ENCODE measurements at regions not wholly inside any gene's neighbourhood (a gene's known extent, or its start where the extent isn't known, plus 50 kb on each side); places are given as distances from the start of the nearest gene placed in this dataset.
"Not testable (repeated sequence)": the region's sequence is repeated elsewhere in the genome, so short reads cannot be mapped to it uniquely, and the experiment has no call there.

- Histone ChIP-seq H3K27me3 (ENCODE audit: low read length) (no peaks in the 10 kb centered on the region), H3K9me3 (ENCODE audit: low read length) (peaks cover 72% of the 10 kb centered on the region), H3K9me2 (replicated peaks; ENCODE audit: insufficient read depth, low read length) (no peaks in the 10 kb centered on the region), H3K4me3 (ENCODE audit: low read length) (no peak overlapping the region), H2AFZ (ENCODE audit: low read length) (no peak overlapping the region), H3K4me1 (ENCODE audit: low read length) (no peaks in the 10 kb centered on the region), H3K27ac (ENCODE audit: low read length) (no peak overlapping the region), H3K9ac (ENCODE audit: low read length) (no peak overlapping the region), H3K36me3 (ENCODE audit: insufficient read depth, low read length) (no peaks in the 10 kb centered on the region), H3K4me2 (ENCODE audit: low read depth, low read length, poor library complexity, severe bottlenecking) (no peak overlapping the region), H3K79me2 (ENCODE audit: low read length) (no peaks in the 10 kb centered on the region), H4K20me1 (ENCODE audit: insufficient read depth, low read depth, low read length) (no peaks in the 10 kb centered on the region)
- DNase-seq, result no peak
Observed at GRCh38 chr11:98507208-98507607, 513.5 kb upstream of the CNTN5 start.

- Histone ChIP-seq H4K20me1 (ENCODE audit: insufficient read depth, low read depth, low read length) (no peaks in the 10 kb centered on the region), H3K9ac (ENCODE audit: low read length) (no peak overlapping the region), H3K79me2 (ENCODE audit: low read length) (no peaks in the 10 kb centered on the region), H3K9me2 (replicated peaks; ENCODE audit: insufficient read depth, low read length) (no peaks in the 10 kb centered on the region), H3K9me3 (ENCODE audit: low read length) (peaks cover 71% of the 10 kb centered on the region), H3K36me3 (ENCODE audit: insufficient read depth, low read length) (no peaks in the 10 kb centered on the region), H3K4me3 (ENCODE audit: low read length) (no peak overlapping the region), H3K4me2 (ENCODE audit: low read depth, low read length, poor library complexity, severe bottlenecking) (no peak overlapping the region), H3K4me1 (ENCODE audit: low read length) (no peaks in the 10 kb centered on the region), H3K27me3 (ENCODE audit: low read length) (no peaks in the 10 kb centered on the region), H3K27ac (ENCODE audit: low read length) (no peak overlapping the region), H2AFZ (ENCODE audit: low read length) (no peak overlapping the region)
- no peak for DNase-seq
Observed at GRCh38 chr11:98512938-98513337, 507.8 kb upstream of the CNTN5 start.

GRCh38 chr11:98531576-98531975 is 489.2 kb upstream of the CNTN5 start:
- Histone ChIP-seq H3K9ac (ENCODE audit: low read length) (no peak overlapping the region), H3K9me3 (ENCODE audit: low read length) (peaks cover 47% of the 10 kb centered on the region), H3K4me1 (ENCODE audit: low read length) (no peaks in the 10 kb centered on the region), H3K9me2 (replicated peaks; ENCODE audit: insufficient read depth, low read length) (no peaks in the 10 kb centered on the region), H3K4me2 (ENCODE audit: low read depth, low read length, poor library complexity, severe bottlenecking) (no peak overlapping the region), H3K27me3 (ENCODE audit: low read length) (no peaks in the 10 kb centered on the region), H3K79me2 (ENCODE audit: low read length) (no peaks in the 10 kb centered on the region), H3K27ac (ENCODE audit: low read length) (no peak overlapping the region), H4K20me1 (ENCODE audit: insufficient read depth, low read depth, low read length) (no peaks in the 10 kb centered on the region), H3K36me3 (ENCODE audit: insufficient read depth, low read length) (no peaks in the 10 kb centered on the region), H3K4me3 (ENCODE audit: low read length) (no peak overlapping the region), H2AFZ (ENCODE audit: low read length) (no peak overlapping the region)
- no peak for DNase-seq

DNA sequence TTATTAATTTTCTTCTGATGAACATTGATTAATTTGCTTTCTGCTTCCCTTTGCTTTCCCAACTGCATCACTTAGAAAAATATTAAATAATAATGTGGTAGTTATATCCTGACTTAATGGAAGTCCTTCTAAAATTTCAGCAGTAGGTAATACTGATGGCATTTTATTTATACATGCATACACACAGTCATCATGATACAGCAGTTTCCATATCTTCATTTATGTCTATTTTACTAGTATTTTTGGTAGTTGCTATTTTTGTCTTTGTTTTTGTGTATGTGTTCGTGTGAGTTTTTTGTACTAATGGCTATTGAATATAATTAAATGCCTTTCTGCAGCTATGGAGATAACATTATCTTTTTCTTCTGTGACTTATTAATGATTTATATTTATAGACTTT is 484.7 kb upstream of the CNTN5 start:
- Histone ChIP-seq H3K9me2 (replicated peaks; ENCODE audit: insufficient read depth, low read length) (no peaks in the 10 kb centered on the region), H4K20me1 (ENCODE audit: insufficient read depth, low read depth, low read length) (no peaks in the 10 kb centered on the region), H3K9me3 (ENCODE audit: low read length) (peaks cover 45% of the 10 kb centered on the region), H3K4me1 (ENCODE audit: low read length) (no peaks in the 10 kb centered on the region), H3K4me3 (ENCODE audit: low read length) (no peak overlapping the region), H3K79me2 (ENCODE audit: low read length) (no peaks in the 10 kb centered on the region), H3K27me3 (ENCODE audit: low read length) (no peaks in the 10 kb centered on the region), H3K27ac (ENCODE audit: low read length) (no peak overlapping the region), H2AFZ (ENCODE audit: low read length) (no peak overlapping the region), H3K36me3 (ENCODE audit: insufficient read depth, low read length) (no peaks in the 10 kb centered on the region), H3K4me2 (ENCODE audit: low read depth, low read length, poor library complexity, severe bottlenecking) (no peak overlapping the region), H3K9ac (ENCODE audit: low read length) (no peak overlapping the region)
- DNase-seq, result no peak

- H3K4me2 ChIP-seq (ENCODE audit: low read depth, low read length, poor library complexity, severe bottlenecking); H3K9me2 ChIP-seq (replicated peaks; ENCODE audit: insufficient read depth, low read length); DNase-seq; H3K4me1 ChIP-seq (ENCODE audit: low read length); H3K79me2 ChIP-seq (ENCODE audit: low read length); H3K9ac ChIP-seq (ENCODE audit: low read length); H4K20me1 ChIP-seq (ENCODE audit: insufficient read depth, low read depth, low read length); H3K27ac ChIP-seq (ENCODE audit: low read length); H3K4me3 ChIP-seq (ENCODE audit: low read length); H3K36me3 ChIP-seq (ENCODE audit: insufficient read depth, low read length); H2AFZ ChIP-seq (ENCODE audit: low read length); H3K27me3 ChIP-seq (ENCODE audit: low read length): not testable (repeated sequence)
- peaks cover 38% of the 10 kb centered on the region for H3K9me3 ChIP-seq (ENCODE audit: low read length)
Observed at GRCh38 chr11:98538358-98538757, 482.4 kb upstream of the CNTN5 start.

DNA sequence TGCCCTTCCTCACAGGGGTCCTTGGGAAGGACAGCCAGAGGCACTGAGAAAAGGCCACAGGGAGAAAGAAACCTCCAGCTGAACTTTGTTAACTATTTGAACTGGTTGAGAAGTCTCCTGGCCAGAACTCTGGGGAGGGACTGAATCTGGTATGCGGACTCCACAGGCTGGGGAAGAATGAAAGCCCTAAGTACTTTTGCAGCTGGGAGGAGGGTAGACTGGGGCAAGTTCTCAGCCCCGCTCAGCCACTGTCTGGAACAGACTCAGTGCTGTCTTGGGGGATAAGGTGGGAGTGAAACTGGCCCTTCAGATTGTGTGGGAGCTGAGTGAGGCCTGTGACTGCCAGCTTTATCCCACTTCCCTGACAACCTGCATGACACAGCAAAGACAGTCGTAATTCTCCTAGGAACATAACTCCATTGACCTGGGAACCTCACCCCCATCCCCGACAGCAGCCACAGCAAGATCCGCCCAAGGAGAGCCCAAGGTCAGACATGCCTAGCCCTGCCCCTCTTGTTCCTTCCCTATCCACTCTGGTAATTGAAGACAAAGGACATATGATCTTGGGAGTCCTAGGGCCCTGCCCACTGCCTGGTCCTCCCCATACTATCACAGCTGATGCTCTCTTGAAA is 475.1 kb upstream of the CNTN5 start:
- no peak overlapping the region for H3K27ac ChIP-seq (ENCODE audit: low read length)
- H3K4me2 ChIP-seq (ENCODE audit: low read depth, low read length, poor library complexity, severe bottlenecking), result no peak overlapping the region
- H3K9me2 ChIP-seq (replicated peaks; ENCODE audit: insufficient read depth, low read length), result no peaks in the 10 kb centered on the region
- DNase-seq, result no peak
- no peak overlapping the region for H2AFZ ChIP-seq (ENCODE audit: low read length)
- H3K36me3 ChIP-seq (ENCODE audit: insufficient read depth, low read length), result no peaks in the 10 kb centered on the region
- no peak overlapping the region for H3K4me3 ChIP-seq (ENCODE audit: low read length)
- peaks cover 63% of the 10 kb centered on the region for H3K9me3 ChIP-seq (ENCODE audit: low read length)
- H3K27me3 ChIP-seq (ENCODE audit: low read length), result no peaks in the 10 kb centered on the region
- H3K4me1 ChIP-seq (ENCODE audit: low read length), result no peaks in the 10 kb centered on the region
- no peaks in the 10 kb centered on the region for H4K20me1 ChIP-seq (ENCODE audit: insufficient read depth, low read depth, low read length)
- H3K9ac ChIP-seq (ENCODE audit: low read length), result no peak overlapping the region
- H3K79me2 ChIP-seq (ENCODE audit: low read length), result no peaks in the 10 kb centered on the region

GRCh38 chr11:98549571-98549970 is 471.2 kb upstream of the CNTN5 start:
- H3K79me2 ChIP-seq (ENCODE audit: low read length), result no peaks in the 10 kb centered on the region
- H3K36me3 ChIP-seq (ENCODE audit: insufficient read depth, low read length), result no peaks in the 10 kb centered on the region
- no peaks in the 10 kb centered on the region for H3K4me1 ChIP-seq (ENCODE audit: low read length)
- no peak for DNase-seq
- H3K9me2 ChIP-seq (replicated peaks; ENCODE audit: insufficient read depth, low read length), result no peaks in the 10 kb centered on the region
- no peak overlapping the region for H3K4me3 ChIP-seq (ENCODE audit: low read length)
- H3K9me3 ChIP-seq (ENCODE audit: low read length), result peaks cover 61% of the 10 kb centered on the region
- H3K4me2 ChIP-seq (ENCODE audit: low read depth, low read length, poor library complexity, severe bottlenecking), result no peak overlapping the region
- no peak overlapping the region for H3K27ac ChIP-seq (ENCODE audit: low read length)
- H3K27me3 ChIP-seq (ENCODE audit: low read length), result no peaks in the 10 kb centered on the region
- no peaks in the 10 kb centered on the region for H4K20me1 ChIP-seq (ENCODE audit: insufficient read depth, low read depth, low read length)
- H3K9ac ChIP-seq (ENCODE audit: low read length), result no peak overlapping the region
- no peak overlapping the region for H2AFZ ChIP-seq (ENCODE audit: low read length)

- Histone ChIP-seq H3K4me3 (ENCODE audit: low read length) (no peak overlapping the region), H3K36me3 (ENCODE audit: insufficient read depth, low read length) (no peaks in the 10 kb centered on the region), H3K4me1 (ENCODE audit: low read length) (no peaks in the 10 kb centered on the region), H3K4me2 (ENCODE audit: low read depth, low read length, poor library complexity, severe bottlenecking) (no peak overlapping the region), H3K9me3 (ENCODE audit: low read length) (peaks cover 84% of the 10 kb centered on the region), H3K27me3 (ENCODE audit: low read length) (no peaks in the 10 kb centered on the region), H3K79me2 (ENCODE audit: low read length) (no peaks in the 10 kb centered on the region), H4K20me1 (ENCODE audit: insufficient read depth, low read depth, low read length) (no peaks in the 10 kb centered on the region), H3K9ac (ENCODE audit: low read length) (no peak overlapping the region), H2AFZ (ENCODE audit: low read length) (no peak overlapping the region), H3K9me2 (replicated peaks; ENCODE audit: insufficient read depth, low read length) (no peaks in the 10 kb centered on the region), H3K27ac (ENCODE audit: low read length) (no peak overlapping the region)
- DNase-seq, result no peak
Observed at GRCh38 chr11:98559961-98560360, 460.8 kb upstream of the CNTN5 start.

DNA sequence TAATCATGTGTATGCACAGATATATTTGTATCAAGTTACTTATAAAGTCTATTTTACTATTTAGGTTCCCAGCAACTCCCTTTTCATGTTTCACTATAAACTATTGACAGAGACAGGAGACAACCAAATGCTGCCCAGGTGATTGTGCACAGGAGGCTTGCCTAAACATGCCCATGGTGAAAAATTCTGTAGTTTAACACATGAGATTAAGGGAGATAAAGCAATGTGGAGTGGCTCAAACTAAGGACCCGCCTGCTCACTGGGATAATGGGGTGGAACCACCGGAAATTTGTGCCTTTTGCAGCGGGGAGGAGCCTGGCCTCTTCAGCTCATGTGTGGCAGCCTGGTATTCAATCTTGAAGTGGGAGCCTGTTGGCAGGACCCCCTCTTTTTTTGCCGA is 459.5 kb upstream of the CNTN5 start:
- no peak overlapping the region for H2AFZ ChIP-seq (ENCODE audit: low read length)
- no peak for DNase-seq
- no peak overlapping the region for H3K4me2 ChIP-seq (ENCODE audit: low read depth, low read length, poor library complexity, severe bottlenecking)
- no peaks in the 10 kb centered on the region for H3K27me3 ChIP-seq (ENCODE audit: low read length)
- no peak overlapping the region for H3K27ac ChIP-seq (ENCODE audit: low read length)
- no peaks in the 10 kb centered on the region for H4K20me1 ChIP-seq (ENCODE audit: insufficient read depth, low read depth, low read length)
- peaks cover 84% of the 10 kb centered on the region for H3K9me3 ChIP-seq (ENCODE audit: low read length)
- H3K79me2 ChIP-seq (ENCODE audit: low read length), result no peaks in the 10 kb centered on the region
- no peak overlapping the region for H3K9ac ChIP-seq (ENCODE audit: low read length)
- no peaks in the 10 kb centered on the region for H3K4me1 ChIP-seq (ENCODE audit: low read length)
- H3K9me2 ChIP-seq (replicated peaks; ENCODE audit: insufficient read depth, low read length), result no peaks in the 10 kb centered on the region
- H3K36me3 ChIP-seq (ENCODE audit: insufficient read depth, low read length), result no peaks in the 10 kb centered on the region
- no peak overlapping the region for H3K4me3 ChIP-seq (ENCODE audit: low read length)
